ENCODE measurements at regions not wholly inside any gene's neighbourhood (a gene's known extent, or its start where the extent isn't known, plus 50 kb on each side); places are given as distances from the start of the nearest gene placed in this dataset.

DNA sequence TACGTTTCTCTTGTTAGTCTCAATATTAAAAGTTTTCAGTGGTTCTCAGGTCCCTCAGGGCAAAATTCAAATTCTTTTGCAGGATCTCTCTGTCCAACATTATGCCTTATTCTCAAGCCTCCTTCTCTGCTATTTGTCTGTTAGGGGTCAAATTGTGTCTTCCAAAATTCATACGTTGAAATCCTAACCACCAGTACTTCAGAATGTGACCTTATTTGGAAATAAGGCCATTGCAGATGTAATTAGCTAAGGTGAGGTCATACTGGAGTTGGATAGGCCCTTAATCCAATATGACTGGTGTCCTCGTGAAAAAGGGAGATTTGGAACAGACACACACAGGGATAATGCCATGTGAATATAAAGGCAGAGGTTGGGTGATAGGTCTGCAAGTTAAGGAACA lies 64.1 kb upstream of the ADGRF1 start:
- TF ChIP-seq, protein P1, sequence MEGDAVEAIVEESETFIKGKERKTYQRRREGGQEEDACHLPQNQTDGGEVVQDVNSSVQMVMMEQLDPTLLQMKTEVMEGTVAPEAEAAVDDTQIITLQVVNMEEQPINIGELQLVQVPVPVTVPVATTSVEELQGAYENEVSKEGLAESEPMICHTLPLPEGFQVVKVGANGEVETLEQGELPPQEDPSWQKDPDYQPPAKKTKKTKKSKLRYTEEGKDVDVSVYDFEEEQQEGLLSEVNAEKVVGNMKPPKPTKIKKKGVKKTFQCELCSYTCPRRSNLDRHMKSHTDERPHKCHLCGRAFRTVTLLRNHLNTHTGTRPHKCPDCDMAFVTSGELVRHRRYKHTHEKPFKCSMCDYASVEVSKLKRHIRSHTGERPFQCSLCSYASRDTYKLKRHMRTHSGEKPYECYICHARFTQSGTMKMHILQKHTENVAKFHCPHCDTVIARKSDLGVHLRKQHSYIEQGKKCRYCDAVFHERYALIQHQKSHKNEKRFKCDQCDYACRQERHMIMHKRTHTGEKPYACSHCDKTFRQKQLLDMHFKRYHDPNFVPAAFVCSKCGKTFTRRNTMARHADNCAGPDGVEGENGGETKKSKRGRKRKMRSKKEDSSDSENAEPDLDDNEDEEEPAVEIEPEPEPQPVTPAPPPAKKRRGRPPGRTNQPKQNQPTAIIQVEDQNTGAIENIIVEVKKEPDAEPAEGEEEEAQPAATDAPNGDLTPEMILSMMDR (conservative IDR thresholded peaks at IDR 0.05): no peak
- no peak for TF ChIP-seq ZFX (IDR thresholded peaks at IDR 0.05)

Measured in C4-2B (cell line).